Loucy (cell line): ENCODE measurements at regions not wholly inside any gene's neighbourhood (a gene's known extent, or its start where the extent isn't known, plus 50 kb on each side); places are given as distances from the start of the nearest gene placed in this dataset.

Source experiments
- H2AFZ ChIP-seq: fragments of 200-600 bp; sonication (generic); 2 replicates; pipeline ENCODE4 v1.6.0; 2016; ENCODE audit warnings: antibody characterized with exemption, mild to moderate bottlenecking, low read length, moderate library complexity
- H3F3A ChIP-seq: fragments of 200-600 bp; 2 replicates; pipeline ENCODE4 v1.6.0; 2016; ENCODE audit warnings: antibody characterized with exemption, low read depth, mild to moderate bottlenecking
- H3K27me3 ChIP-seq: fragments of 200-600 bp; sonication (generic); 2 replicates; pipeline ENCODE4 v1.6.1; 2014; ENCODE audit warnings: low read length, mild to moderate bottlenecking; ENCODE audit not compliant: insufficient read depth, poor library complexity, severe bottlenecking
- H3K36me3 ChIP-seq: fragments of 200-600 bp; sonication (generic); 2 replicates; pipeline ENCODE4 v1.6.1; 2016; ENCODE audit warnings: low read length; ENCODE audit not compliant: insufficient read depth
- H3K4me1 ChIP-seq: fragments of 200-600 bp; sonication (generic); 2 replicates; pipeline ENCODE4 v1.5.1; 2014; ENCODE audit warnings: low read length, mild to moderate bottlenecking; ENCODE audit not compliant: insufficient read depth, poor library complexity, severe bottlenecking
- H3K4me2 ChIP-seq: fragments of 200-600 bp; sonication (generic); 2 replicates; pipeline ENCODE4 v1.6.0; 2014; ENCODE audit warnings: antibody characterized with exemption, low read length, low read depth, mild to moderate bottlenecking; ENCODE audit not compliant: poor library complexity, severe bottlenecking
- H3K4me3 ChIP-seq: fragments of 200-600 bp; sonication (generic); 2 replicates; pipeline ENCODE4 v1.5.1; 2014; ENCODE audit warnings: low read length, mild to moderate bottlenecking, mixed read lengths; ENCODE audit not compliant: poor library complexity, severe bottlenecking
- H3K79me2 ChIP-seq: fragments of 200-600 bp; sonication (generic); 2 replicates; pipeline ENCODE4 v1.6.1; 2014; ENCODE audit warnings: low read length; ENCODE audit not compliant: insufficient read depth
- H3K9ac ChIP-seq: fragments of 200-600 bp; sonication (generic); 2 replicates; pipeline ENCODE4 v1.6.0; 2014; ENCODE audit warnings: mild to moderate bottlenecking, low read depth, low read length, moderate library complexity; ENCODE audit not compliant: poor library complexity, severe bottlenecking
- H3K9me2 ChIP-seq: fragments of 200-600 bp; sonication (generic); replicated peaks from 2 replicates; pipeline ENCODE4 v1.6.1; 2016; ENCODE audit warnings: low read depth, low read length, mixed read lengths
- H3K9me3 ChIP-seq: fragments of 200-600 bp; sonication (generic); 2 replicates; pipeline ENCODE4 v1.6.1; 2014; ENCODE audit warnings: mild to moderate bottlenecking, antibody characterized with exemption, low read length, low read depth; ENCODE audit not compliant: insufficient read depth
- H4K20me1 ChIP-seq: fragments of 200-600 bp; sonication (generic); 2 replicates; pipeline ENCODE4 v1.6.0; 2014; ENCODE audit warnings: antibody characterized with exemption, low read length, mild to moderate bottlenecking; ENCODE audit not compliant: insufficient read depth, poor library complexity, severe bottlenecking
- EZH2phosphoT487 ChIP-seq: fragments of 200-600 bp; IDR thresholded peaks from 2 replicates; pipeline ENCODE4 v1.6.1; 2018; ENCODE audit warnings: antibody characterized with exemption, mild to moderate bottlenecking, moderate library complexity, borderline replicate concordance
- TF ChIP-seq, protein P1 (sequence below): fragments of 200-600 bp; sonication (generic); conservative IDR thresholded peaks from 2 replicates; pipeline ENCODE4 v1.5.1; 2014; ENCODE audit warnings: mild to moderate bottlenecking, antibody characterized with exemption, low read length

DNA sequence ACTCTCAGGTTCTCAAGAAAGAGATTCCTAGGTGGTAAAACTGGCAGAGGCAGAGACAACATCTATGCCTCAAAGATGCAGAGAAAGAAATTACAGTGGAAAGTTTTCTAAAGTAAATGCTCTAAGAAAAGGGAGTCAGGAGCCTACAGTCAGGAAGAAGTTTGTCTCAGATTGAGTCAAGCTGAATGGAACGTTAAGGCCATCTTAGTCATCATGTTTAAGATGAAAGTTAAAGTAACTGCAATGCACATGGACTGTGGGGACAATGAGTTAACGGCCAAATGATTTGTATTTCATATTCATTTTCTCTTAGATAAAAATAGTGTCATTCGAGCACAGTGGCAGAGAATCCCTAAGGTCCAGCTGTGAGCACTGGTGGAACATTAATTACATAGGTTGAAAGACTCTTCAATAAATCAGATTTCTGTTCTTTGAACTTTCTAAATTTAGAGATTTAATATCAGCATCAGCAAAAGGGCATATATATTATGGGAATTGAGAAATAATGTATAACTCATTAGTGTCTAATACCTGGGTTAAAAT lies 384.6 kb downstream of the DTHD1 start:
- no peak overlapping the region for H3K4me2 ChIP-seq
- H2AFZ ChIP-seq, result no peak overlapping the region
- no peak overlapping the region for H3K9ac ChIP-seq
- H3K4me3 ChIP-seq, result no peak overlapping the region
- H3F3A ChIP-seq, result no peaks in the 10 kb centered on the region
- H3K9me3 ChIP-seq, result no peaks in the 10 kb centered on the region
- TF ChIP-seq EZH2phosphoT487, result no peak
- TF ChIP-seq, protein P1, sequence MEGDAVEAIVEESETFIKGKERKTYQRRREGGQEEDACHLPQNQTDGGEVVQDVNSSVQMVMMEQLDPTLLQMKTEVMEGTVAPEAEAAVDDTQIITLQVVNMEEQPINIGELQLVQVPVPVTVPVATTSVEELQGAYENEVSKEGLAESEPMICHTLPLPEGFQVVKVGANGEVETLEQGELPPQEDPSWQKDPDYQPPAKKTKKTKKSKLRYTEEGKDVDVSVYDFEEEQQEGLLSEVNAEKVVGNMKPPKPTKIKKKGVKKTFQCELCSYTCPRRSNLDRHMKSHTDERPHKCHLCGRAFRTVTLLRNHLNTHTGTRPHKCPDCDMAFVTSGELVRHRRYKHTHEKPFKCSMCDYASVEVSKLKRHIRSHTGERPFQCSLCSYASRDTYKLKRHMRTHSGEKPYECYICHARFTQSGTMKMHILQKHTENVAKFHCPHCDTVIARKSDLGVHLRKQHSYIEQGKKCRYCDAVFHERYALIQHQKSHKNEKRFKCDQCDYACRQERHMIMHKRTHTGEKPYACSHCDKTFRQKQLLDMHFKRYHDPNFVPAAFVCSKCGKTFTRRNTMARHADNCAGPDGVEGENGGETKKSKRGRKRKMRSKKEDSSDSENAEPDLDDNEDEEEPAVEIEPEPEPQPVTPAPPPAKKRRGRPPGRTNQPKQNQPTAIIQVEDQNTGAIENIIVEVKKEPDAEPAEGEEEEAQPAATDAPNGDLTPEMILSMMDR, result no peak
- H3K36me3 ChIP-seq, result no peaks in the 10 kb centered on the region
- H3K9me2 ChIP-seq, result no peaks in the 10 kb centered on the region
- H4K20me1 ChIP-seq, result no peaks in the 10 kb centered on the region
- H3K4me1 ChIP-seq, result no peaks in the 10 kb centered on the region
- H3K79me2 ChIP-seq, result no peaks in the 10 kb centered on the region
- no peaks in the 10 kb centered on the region for H3K27me3 ChIP-seq

DNA sequence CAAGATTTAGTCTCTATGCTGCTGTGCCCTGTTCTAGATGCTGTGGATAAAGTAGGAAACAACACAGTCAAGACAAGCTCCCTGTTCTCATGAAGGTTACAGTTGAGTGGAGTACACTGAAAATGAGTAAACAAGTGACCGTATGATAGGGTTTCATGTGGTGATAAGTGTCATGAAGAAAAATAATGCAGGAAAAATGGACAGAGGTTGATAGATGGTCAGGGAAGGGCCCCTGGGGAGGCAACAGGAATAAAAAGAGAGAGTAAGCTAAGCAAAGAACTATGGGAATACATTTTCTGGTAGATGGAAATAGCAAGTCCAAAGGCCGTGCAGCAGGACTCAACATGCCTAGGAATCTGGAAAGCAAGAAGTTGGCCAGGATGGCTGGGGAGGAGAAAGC lies 394.0 kb downstream of the DTHD1 start:
- Histone ChIP-seq H3K4me3 (no peak overlapping the region), H2AFZ (no peak overlapping the region), H4K20me1 (no peaks in the 10 kb centered on the region), H3K36me3 (no peaks in the 10 kb centered on the region), H3K4me2 (no peak overlapping the region), H3F3A (no peaks in the 10 kb centered on the region), H3K9me3 (no peaks in the 10 kb centered on the region), H3K27me3 (no peaks in the 10 kb centered on the region), H3K4me1 (no peaks in the 10 kb centered on the region), H3K9ac (no peak overlapping the region), H3K79me2 (no peaks in the 10 kb centered on the region), H3K9me2 (no peaks in the 10 kb centered on the region)
- no peak for TF ChIP-seq EZH2phosphoT487
- TF ChIP-seq, protein P1, result no peak

DNA sequence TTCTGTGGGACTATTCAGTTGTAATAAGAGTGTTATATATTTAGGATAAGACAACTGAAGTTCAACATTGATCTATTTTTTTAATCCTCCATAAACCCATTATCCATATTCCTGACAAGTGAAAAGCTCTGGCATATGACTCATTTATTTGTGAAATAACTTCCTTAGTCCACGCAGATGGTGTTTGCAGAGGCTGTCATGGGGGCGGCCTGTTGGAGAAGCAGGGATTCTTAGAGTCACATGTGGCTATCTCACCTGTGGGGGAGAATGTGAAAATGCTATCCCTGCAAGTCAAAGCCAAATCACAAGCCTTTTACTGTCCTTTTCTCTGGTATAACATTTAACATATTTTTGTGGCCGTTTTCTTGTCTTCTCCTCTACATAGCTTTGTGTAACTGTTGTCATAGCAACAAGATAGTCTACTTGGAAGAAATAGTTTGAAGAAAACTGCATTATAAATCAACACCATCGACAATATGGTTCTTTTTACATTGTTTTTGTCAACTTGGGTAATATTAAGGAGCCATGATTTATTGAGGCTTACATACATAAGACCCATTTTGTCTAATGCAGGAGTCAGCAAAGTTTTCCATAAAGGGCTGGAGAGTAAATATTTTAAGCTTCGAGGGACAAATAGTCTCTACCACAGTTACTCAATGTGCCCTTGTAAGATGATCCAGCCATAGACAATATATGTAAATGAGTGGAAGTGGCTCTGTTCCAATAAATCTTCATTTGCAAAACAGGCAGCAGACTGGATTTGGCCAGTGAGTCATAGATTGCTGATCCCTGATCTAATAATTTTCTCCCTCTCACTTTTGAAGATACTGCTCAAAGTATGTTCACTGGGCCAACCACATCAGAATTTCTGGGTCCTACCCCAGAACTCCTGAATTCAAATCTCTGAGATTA lies 395.0 kb downstream of the DTHD1 start:
- TF ChIP-seq, protein P1, result no peak
- TF ChIP-seq EZH2phosphoT487, result no peak
- Histone ChIP-seq H3K4me3 (no peak overlapping the region), H3K36me3 (no peaks in the 10 kb centered on the region), H3K27me3 (no peaks in the 10 kb centered on the region), H3K9me3 (no peaks in the 10 kb centered on the region), H3K9ac (no peak overlapping the region), H3F3A (no peaks in the 10 kb centered on the region), H2AFZ (no peak overlapping the region), H3K79me2 (no peaks in the 10 kb centered on the region), H4K20me1 (no peaks in the 10 kb centered on the region), H3K4me1 (no peaks in the 10 kb centered on the region), H3K4me2 (no peak overlapping the region), H3K9me2 (no peaks in the 10 kb centered on the region)
